OCI-LY1 (cell line): ENCODE measurements at regions not wholly inside any gene's neighbourhood (a gene's known extent, or its start where the extent isn't known, plus 50 kb on each side); places are given as distances from the start of the nearest gene placed in this dataset.

Experiments used
- H2AFZ ChIP-seq: fragments of 200-600 bp; sonication (generic), shearing (Covaris generic); 2 replicates; pipeline ENCODE4 v1.6.0; 2014; ENCODE audit warnings: antibody characterized with exemption, mild to moderate bottlenecking, low read length
- H3F3A ChIP-seq: fragments of 200-600 bp; sonication (generic), shearing (Covaris generic); 2 replicates; pipeline ENCODE4 v1.6.0; 2014; ENCODE audit warnings: mild to moderate bottlenecking, antibody characterized with exemption, low read length, moderate library complexity; ENCODE audit not compliant: insufficient read depth
- H3K27ac ChIP-seq: fragments of 200-600 bp; sonication (generic); 2 replicates; pipeline ENCODE4 v1.5.1; 2014; ENCODE audit warnings: low read length, mixed run types, mild to moderate bottlenecking, low read depth; ENCODE audit not compliant: poor library complexity, severe bottlenecking
- H3K27me3 ChIP-seq: fragments of 200-600 bp; sonication (generic); 2 replicates; pipeline ENCODE4 v1.6.0; 2014; ENCODE audit warnings: antibody characterized with exemption, mild to moderate bottlenecking, low read length, moderate library complexity; ENCODE audit not compliant: insufficient read depth
- H3K36me3 ChIP-seq: fragments of 200-600 bp; sonication (generic); 2 replicates; pipeline ENCODE4 v1.6.1; 2014; ENCODE audit warnings: mild to moderate bottlenecking, antibody characterized with exemption, low read length, moderate library complexity, mixed read lengths; ENCODE audit not compliant: insufficient read depth
- H3K4me1 ChIP-seq: fragments of 200-600 bp; sonication (generic); 2 replicates; pipeline ENCODE4 v1.5.1; 2014; ENCODE audit warnings: mild to moderate bottlenecking, low read length, moderate library complexity; ENCODE audit not compliant: insufficient read depth, severe bottlenecking
- H3K4me2 ChIP-seq: fragments of 200-600 bp; sonication (generic), shearing (Covaris generic); 2 replicates; pipeline ENCODE4 v1.6.1; 2014; ENCODE audit warnings: low read length
- H3K4me3 ChIP-seq: fragments of 200-600 bp; sonication (generic); 2 replicates; pipeline ENCODE4 v1.5.1; 2014; ENCODE audit warnings: low read length, low read depth, mild to moderate bottlenecking, mixed read lengths; ENCODE audit not compliant: poor library complexity, severe bottlenecking
- H3K79me2 ChIP-seq: fragments of 200-600 bp; shearing (Covaris generic); 2 replicates; pipeline ENCODE4 v1.6.1; 2016; ENCODE audit warnings: mixed run types, low read length, mixed read lengths; ENCODE audit not compliant: insufficient read depth
- H3K9ac ChIP-seq: fragments of 200-600 bp; sonication (generic), shearing (Covaris generic); 2 replicates; pipeline ENCODE4 v1.6.1; 2014; ENCODE audit warnings: mild to moderate bottlenecking, low read length, mixed read lengths
- H3K9me2 ChIP-seq: fragments of 200-600 bp; sonication (generic), shearing (Covaris generic); 2 replicates; pipeline ENCODE4 v1.6.1; 2014; ENCODE audit warnings: low read depth, mild to moderate bottlenecking, low read length, mixed read lengths
- H3K9me3 ChIP-seq: fragments of 200-600 bp; shearing (Covaris generic); 2 replicates; pipeline ENCODE4 v1.6.1; 2014; ENCODE audit warnings: low read length, mixed read lengths
- H4K20me1 ChIP-seq: fragments of 200-600 bp; sonication (generic), shearing (Covaris generic); 2 replicates; pipeline ENCODE4 v1.6.0; 2016; ENCODE audit warnings: mild to moderate bottlenecking, low read length; ENCODE audit not compliant: insufficient read depth
- CTCF ChIP-seq: fragments of 200-600 bp; sonication (generic), shearing (Covaris generic); IDR thresholded peaks from 2 replicates; pipeline ENCODE4 v1.5.1; 2017; ENCODE audit warnings: mild to moderate bottlenecking, antibody characterized with exemption, low read length, moderate library complexity, mixed read lengths
- EZH2 ChIP-seq: fragments of 200-600 bp; sonication (generic), shearing (Covaris generic); IDR thresholded peaks from 2 replicates; pipeline ENCODE4 v1.8.0; 2017; ENCODE audit warnings: borderline replicate concordance, mixed run types, mild to moderate bottlenecking, antibody characterized with exemption, low read length, moderate library complexity, mixed read lengths

- Histone ChIP-seq H3K27me3 (no peaks in the 10 kb centered on the region), H3K36me3 (no peaks in the 10 kb centered on the region), H3K4me3 (no peak overlapping the region), H2AFZ (no peak overlapping the region), H3K9me3 (no peaks in the 10 kb centered on the region), H3K79me2 (no peaks in the 10 kb centered on the region), H4K20me1 (no peaks in the 10 kb centered on the region), H3K9ac (no peak overlapping the region), H3K4me2 (no peak overlapping the region), H3K9me2 (no peaks in the 10 kb centered on the region), H3K4me1 (no peaks in the 10 kb centered on the region), H3F3A (no peaks in the 10 kb centered on the region), H3K27ac (no peak overlapping the region)
- TF ChIP-seq CTCF (no peak), EZH2 (no peak)
Measured at GRCh38 chr2:33707312-33707711, 108.2 kb upstream of the FAM98A start.

DNA sequence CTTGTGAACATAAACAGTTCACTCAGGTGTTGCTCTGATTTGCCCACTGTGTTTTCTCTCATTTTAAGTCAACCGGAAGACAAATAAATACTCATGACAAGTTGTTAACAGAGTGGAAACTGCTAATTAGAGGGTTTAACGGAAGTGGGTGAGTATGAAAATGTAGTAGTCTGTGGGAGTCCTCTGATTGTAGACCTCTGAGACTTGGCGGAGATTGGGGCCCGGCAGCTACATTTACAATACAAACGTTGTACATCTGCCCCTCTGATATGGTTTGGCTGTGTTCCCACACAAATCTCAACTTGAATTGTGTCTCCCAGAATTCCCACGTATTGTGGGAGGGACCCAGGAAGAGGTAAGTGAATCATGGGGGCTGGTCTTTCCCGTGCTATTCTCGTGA is 107.3 kb upstream of the FAM98A start:
- Histone ChIP-seq H3K9ac (no peak overlapping the region), H3K4me2 (no peak overlapping the region), H3K27me3 (no peaks in the 10 kb centered on the region), H2AFZ (no peak overlapping the region), H3K9me2 (no peaks in the 10 kb centered on the region), H3K4me1 (no peaks in the 10 kb centered on the region), H3F3A (no peaks in the 10 kb centered on the region), H3K27ac (no peak overlapping the region), H3K79me2 (no peaks in the 10 kb centered on the region), H4K20me1 (no peaks in the 10 kb centered on the region), H3K9me3 (no peaks in the 10 kb centered on the region), H3K36me3 (no peaks in the 10 kb centered on the region), H3K4me3 (no peak overlapping the region)
- TF ChIP-seq CTCF (no peak), EZH2 (no peak)

- H3K4me2 ChIP-seq: no peak overlapping the region
- H3K4me1 ChIP-seq: no peaks in the 10 kb centered on the region
- H3K27ac ChIP-seq: no peak overlapping the region
Measured at GRCh38 chr2:33704406-33704855, 105.3 kb upstream of the FAM98A start.

More at GRCh38 chr2:33704406-33704855, 105.3 kb upstream of the FAM98A start:
- H2AFZ ChIP-seq: no peak overlapping the region
- H3K9ac ChIP-seq: no peak overlapping the region
- no peaks in the 10 kb centered on the region for H3K9me2 ChIP-seq
- no peaks in the 10 kb centered on the region for H3F3A ChIP-seq
- no peaks in the 10 kb centered on the region for H3K36me3 ChIP-seq
- H3K4me3 ChIP-seq: no peak overlapping the region
- H3K79me2 ChIP-seq: no peaks in the 10 kb centered on the region
- no peak for TF ChIP-seq CTCF
- no peak for TF ChIP-seq EZH2
- no peaks in the 10 kb centered on the region for H3K9me3 ChIP-seq
- H3K27me3 ChIP-seq: no peaks in the 10 kb centered on the region
- H4K20me1 ChIP-seq: no peaks in the 10 kb centered on the region
